ENCODE measurements at regions not wholly inside any gene's neighbourhood (a gene's known extent, or its start where the extent isn't known, plus 50 kb on each side); places are given as distances from the start of the nearest gene placed in this dataset.
"Not testable (repeated sequence)": the region's sequence is repeated elsewhere in the genome, so short reads cannot be mapped to it uniquely, and the experiment has no call there.

GRCh38 chr13:109941951-109942350, 155.6 kb upstream of the IRS2 start:
- no peak overlapping the region for H3K4me3 ChIP-seq (ENCODE audit: low read length)
- DNase-seq (ENCODE audit: low read depth), result peak; percentile 84
- TF ChIP-seq CTCF (conservative IDR thresholded peaks at IDR 0.05; ENCODE audit: low read length), result no peak

GRCh38 chr13:109941221-109941620, 154.8 kb upstream of the IRS2 start:
- DNase-seq (ENCODE audit: low read depth), result no peak
- H3K4me3 ChIP-seq (ENCODE audit: low read length), result no peak overlapping the region
- no peak for TF ChIP-seq CTCF (conservative IDR thresholded peaks at IDR 0.05; ENCODE audit: low read length)

GRCh38 chr13:109940637-109941036, 154.3 kb upstream of the IRS2 start:
- no peak for DNase-seq (ENCODE audit: low read depth)
- H3K4me3 ChIP-seq (ENCODE audit: low read length), result no peak overlapping the region
- TF ChIP-seq CTCF (conservative IDR thresholded peaks at IDR 0.05; ENCODE audit: low read length), result no peak

GRCh38 chr13:109939838-109940237, 153.5 kb upstream of the IRS2 start:
- TF ChIP-seq CTCF (conservative IDR thresholded peaks at IDR 0.05; ENCODE audit: low read length), result no peak
- no peak for DNase-seq (ENCODE audit: low read depth)

GRCh38 chr13:109939180-109939579, 152.8 kb upstream of the IRS2 start:
- H3K4me3 ChIP-seq (ENCODE audit: low read length), result no peak overlapping the region
- peak; percentile 57 for DNase-seq (ENCODE audit: low read depth)
- TF ChIP-seq CTCF (conservative IDR thresholded peaks at IDR 0.05; ENCODE audit: low read length), result no peak

More at GRCh38 chr13:109939838-109940237, 153.5 kb upstream of the IRS2 start:
- no peak overlapping the region for H3K4me3 ChIP-seq (ENCODE audit: low read length)

- peak; percentile 78 for DNase-seq (ENCODE audit: low read depth)
- no peak overlapping the region for H3K4me3 ChIP-seq (ENCODE audit: low read length)
- no peak for TF ChIP-seq CTCF (conservative IDR thresholded peaks at IDR 0.05; ENCODE audit: low read length)
These were observed 152.0 kb upstream of the IRS2 start for GRCh38 chr13:109938255-109938936.

- not testable (repeated sequence) for DNase-seq (ENCODE audit: low read depth); H3K4me3 ChIP-seq (ENCODE audit: low read length)
These were observed 148.1 kb upstream of the IRS2 start for GRCh38 chr13:109934520-109934919.

Data from AG10803 (cell line).